Ovary (tissue), 3 donors: ENCODE measurements at regions not wholly inside any gene's neighbourhood (a gene's known extent, or its start where the extent isn't known, plus 50 kb on each side); places are given as distances from the start of the nearest gene placed in this dataset.

Experiments
- CTCF ChIP-seq, 3 donors: fragments of 450-650 bp in 2 of 3; fragments of 200-600 bp in 1 of 3; IDR thresholded peaks; one replicate each; pipeline versions ENCODE4 v1.5.1 to v1.8.0; 2016 to 2022; ENCODE audit warnings: antibody characterized with exemption in 3 of 3, mild to moderate bottlenecking in 1 of 3
- POLR2A ChIP-seq: fragments of 450-650 bp; IDR thresholded peaks from one replicate; pipeline ENCODE4 v1.6.1; 2017; ENCODE audit warnings: antibody characterized with exemption, mild to moderate bottlenecking, moderate library complexity
- donor health status: DM: no; HTN: no; CAD: no.

- TF ChIP-seq CTCF (IDR thresholded peaks at IDR 0.05) (no peak), POLR2A (no peak)
Measured at GRCh38 chr5:105163547-105163946, 1601.0 kb upstream of the NUDT12 start.
